ENCODE measurements at regions not wholly inside any gene's neighbourhood (a gene's known extent, or its start where the extent isn't known, plus 50 kb on each side); places are given as distances from the start of the nearest gene placed in this dataset.

DNA sequence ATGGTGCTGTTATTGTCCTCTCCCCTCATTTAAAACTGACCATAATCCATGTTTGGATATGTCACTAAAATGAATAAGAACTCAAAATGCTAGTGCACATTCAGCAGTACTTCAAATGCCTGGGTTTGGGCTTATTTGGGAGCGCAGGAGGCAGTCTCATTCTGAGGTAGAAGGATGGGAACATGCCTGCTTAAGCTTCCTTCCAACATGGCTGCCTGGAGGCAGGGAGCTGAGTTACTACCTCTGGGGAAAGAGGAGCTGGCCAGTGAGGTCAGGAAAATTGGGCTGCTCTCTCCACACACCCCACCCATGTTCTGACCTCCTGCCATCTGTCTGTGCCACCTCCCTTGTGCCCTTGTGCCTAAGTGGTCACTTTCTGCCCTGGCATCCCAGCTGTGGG is 85.7 kb downstream of the PTPRS start:
- TF ChIP-seq YY1 (IDR thresholded peaks at IDR 0.05; ENCODE audit: insufficient read depth, insufficient read length) (no peak), SUZ12 (IDR thresholded peaks at IDR 0.05; ENCODE audit: extremely low read depth, insufficient read depth, insufficient read length) (no peak), ZNF274 (IDR thresholded peaks at IDR 0.05; ENCODE audit: low read depth, low read length) (no peak)
